ENCODE measurements at regions not wholly inside any gene's neighbourhood (a gene's known extent, or its start where the extent isn't known, plus 50 kb on each side); places are given as distances from the start of the nearest gene placed in this dataset.

- TF ChIP-seq POLR2A (IDR thresholded peaks at IDR 0.05; ENCODE audit: low read depth, low read length) (no peak), USF2 (IDR thresholded peaks at IDR 0.05; ENCODE audit: low read depth, low read length) (no peak), CEBPB (IDR thresholded peaks at IDR 0.05; ENCODE audit: low read depth, low read length) (no peak), CTCF (conservative IDR thresholded peaks at IDR 0.05; ENCODE audit: low read depth, low read length) (no peak)
Observed at GRCh38 chr15:85313339-85313738, 67.1 kb upstream of the AKAP13 start.

Measured in IMR-90 (cell line).